GM23248 (cell line): ENCODE measurements at regions not wholly inside any gene's neighbourhood (a gene's known extent, or its start where the extent isn't known, plus 50 kb on each side); places are given as distances from the start of the nearest gene placed in this dataset.

Experiments
- DNase-seq: peaks from one replicate; pipeline ENCODE4 v3.0.0-alpha.2; 2015
- H2AFZ ChIP-seq: fragments of 200-600 bp; sonication (generic); 2 replicates; pipeline ENCODE4 v1.6.1; 2016; ENCODE audit warnings: antibody characterized with exemption
- H3F3A ChIP-seq: fragments of 200-600 bp; sonication (generic); 2 replicates; pipeline ENCODE4 v1.6.1; 2016; ENCODE audit warnings: mild to moderate bottlenecking, antibody characterized with exemption, mixed run types; ENCODE audit not compliant: insufficient read depth
- H3K27ac ChIP-seq: fragments of 200-600 bp; sonication (generic); 2 replicates; pipeline ENCODE4 v1.5.1; 2016; ENCODE audit warnings: mild to moderate bottlenecking
- H3K27me3 ChIP-seq: fragments of 200-600 bp; sonication (generic); replicated peaks from 2 replicates; pipeline ENCODE4 v1.6.1; 2016; ENCODE audit warnings: mild to moderate bottlenecking; ENCODE audit not compliant: insufficient read depth
- H3K36me3 ChIP-seq: fragments of 200-600 bp; sonication (generic); 2 replicates; pipeline ENCODE4 v1.6.1; 2016; ENCODE audit warnings: low read depth, mild to moderate bottlenecking
- H3K4me1 ChIP-seq: fragments of 200-600 bp; sonication (generic); 2 replicates; pipeline ENCODE4 v1.6.1; 2016; ENCODE audit warnings: mild to moderate bottlenecking; ENCODE audit not compliant: insufficient read depth
- H3K4me2 ChIP-seq: fragments of 200-600 bp; sonication (generic); one replicate; pipeline ENCODE4 v1.6.1; 2016; ENCODE audit warnings: mild to moderate bottlenecking; ENCODE audit not compliant: unreplicated experiment
- H3K4me3 ChIP-seq: fragments of 200-600 bp; sonication (generic); 2 replicates; pipeline ENCODE4 v1.5.1; 2016; ENCODE audit warnings: mild to moderate bottlenecking
- H3K79me2 ChIP-seq: fragments of 200-600 bp; sonication (generic); 2 replicates; pipeline ENCODE4 v1.6.1; 2016; ENCODE audit warnings: mild to moderate bottlenecking; ENCODE audit not compliant: insufficient read depth
- H3K9ac ChIP-seq: fragments of 200-600 bp; sonication (generic); 2 replicates; pipeline ENCODE4 v1.6.1; 2016; ENCODE audit warnings: mild to moderate bottlenecking
- H3K9me2 ChIP-seq: fragments of 200-600 bp; sonication (generic); 2 replicates; pipeline ENCODE4 v1.6.1; 2016; ENCODE audit warnings: mixed run types, mild to moderate bottlenecking, moderate library complexity; ENCODE audit not compliant: insufficient read depth
- H3K9me3 ChIP-seq: fragments of 200-600 bp; sonication (generic); one replicate; pipeline ENCODE4 v1.6.1; 2017; ENCODE audit warnings: low read depth
- H4K20me1 ChIP-seq: fragments of 200-600 bp; sonication (generic); 2 replicates; pipeline ENCODE4 v1.6.0; 2016; ENCODE audit not compliant: insufficient read depth
- EZH2 ChIP-seq: fragments of 200-600 bp; sonication (generic); IDR thresholded peaks from 2 replicates; pipeline ENCODE4 v1.6.1; 2018; ENCODE audit warnings: antibody characterized with exemption, mild to moderate bottlenecking; ENCODE audit not compliant: insufficient read depth, poor library complexity, severe bottlenecking
- EZH2phosphoT487 ChIP-seq: fragments of 200-600 bp; sonication (generic); IDR thresholded peaks from 2 replicates; pipeline ENCODE4 v1.6.1; 2018; ENCODE audit warnings: antibody characterized with exemption, moderate library complexity, mild to moderate bottlenecking, low read depth; ENCODE audit not compliant: insufficient read depth
- WGBS, 2 experiments: methylation state at CpG; one replicate each; pipeline ENCODE4 v1.1.6; 2015 to 2017; ENCODE audit warnings: low lambda C conversion rate in 2 of 2, low coverage in 1 of 2; ENCODE audit errors: missing lambda C conversion rate in 2 of 2; 5-methylcytosine and 5-hydroxymethylcytosine counted together
- in situ Hi-C: fragments of 300-500 bp; cut with MboI; formaldehyde crosslinking; loops from 2 replicates; pipeline ENCODE4 v1.15.0; 2020

- TF ChIP-seq EZH2phosphoT487 (no peak), EZH2 (no peak)
- no peaks in the 10 kb centered on the region for H4K20me1 ChIP-seq
- no peaks in the 10 kb centered on the region for H3K79me2 ChIP-seq
- no peaks in the 10 kb centered on the region for H3K27me3 ChIP-seq
- no peak for DNase-seq
- H3K27ac ChIP-seq: peak overlapping the region; percentile 95; the same call in 1 of the 2 replicates
- no peaks in the 10 kb centered on the region for H3K9me3 ChIP-seq
- 0 out of 2 replicates have a peak, but pooled peaks cover 4% of the 10 kb centered on the region for H3K4me1 ChIP-seq
- H3K9ac ChIP-seq: peak overlapping the region; percentile 87
- no peaks in the 10 kb centered on the region for H3K9me2 ChIP-seq
- in situ Hi-C loops: no loop called here
- H3K4me3 ChIP-seq: peak overlapping the region; percentile 87
- peak overlapping the region; percentile 93 for H3K4me2 ChIP-seq
- peak overlapping the region; percentile 92 for H2AFZ ChIP-seq
- 12 to 14% methylated on average over 4 of the region's 4 CpGs for WGBS, 2 experiments
- H3F3A ChIP-seq: peaks cover 49% of the 10 kb centered on the region
- no peaks in the 10 kb centered on the region for H3K36me3 ChIP-seq
Measured at GRCh38 chr6:26269531-26270485, 95.2 kb upstream of the BTN3A2 start.

- H3K9me3 ChIP-seq: no peaks in the 10 kb centered on the region
- H3K36me3 ChIP-seq: no peaks in the 10 kb centered on the region
- no peak for TF ChIP-seq EZH2phosphoT487
- TF ChIP-seq EZH2: no peak
- H3K27me3 ChIP-seq: no peaks in the 10 kb centered on the region
- H3K9me2 ChIP-seq: no peaks in the 10 kb centered on the region
- no peaks in the 10 kb centered on the region for H3K79me2 ChIP-seq
- peak overlapping the region; percentile 92 for H2AFZ ChIP-seq
- H3K4me3 ChIP-seq: peak overlapping the region; percentile 87
- 32 to 33% methylated on average over 10 of the region's 10 CpGs for WGBS, 2 experiments
- H3K9ac ChIP-seq: peak overlapping the region; percentile 87
- peak overlapping the region; percentile 93 for H3K4me2 ChIP-seq
- peaks cover 54% of the 10 kb centered on the region for H3F3A ChIP-seq
- H3K27ac ChIP-seq: peak overlapping the region; percentile 95; the same call in 1 of the 2 replicates
- in situ Hi-C loops: no loop called here
- H4K20me1 ChIP-seq: no peaks in the 10 kb centered on the region
- 0 out of 2 replicates have a peak, but pooled peaks cover 4% of the 10 kb centered on the region for H3K4me1 ChIP-seq
- DNase-seq: no peak
Measured at GRCh38 chr6:26270486-26270861, 94.5 kb upstream of the BTN3A2 start.

- Histone ChIP-seq H3K9ac (peak overlapping the region; percentile 87), H3K36me3 (no peaks in the 10 kb centered on the region), H3K4me3 (peak overlapping the region; percentile 87), H4K20me1 (no peaks in the 10 kb centered on the region), H3K27me3 (no peaks in the 10 kb centered on the region), H3K27ac (peak overlapping the region; percentile 95), H3K4me1 (0 out of 2 replicates have a peak, but pooled peaks cover 4% of the 10 kb centered on the region), H2AFZ (peak overlapping the region; percentile 92), H3K79me2 (no peaks in the 10 kb centered on the region), H3K9me3 (no peaks in the 10 kb centered on the region), H3F3A (peaks cover 57% of the 10 kb centered on the region), H3K4me2 (peak overlapping the region; percentile 93), H3K9me2 (no peaks in the 10 kb centered on the region)
- DNase-seq: peak; percentile 90
- TF ChIP-seq EZH2: no peak
- no peak for TF ChIP-seq EZH2phosphoT487
- WGBS, 2 experiments: 3 to 6% methylated on average over 43 to 48 of the region's 49 CpGs
- in situ Hi-C loops: no loop called here
Measured at GRCh38 chr6:26270903-26271667, 93.9 kb upstream of the BTN3A2 start.

GRCh38 chr6:26271668-26272024 lies 93.4 kb upstream of the BTN3A2 start:
- Histone ChIP-seq H4K20me1 (no peaks in the 10 kb centered on the region), H3K9me3 (no peaks in the 10 kb centered on the region), H3F3A (peaks cover 57% of the 10 kb centered on the region), H3K36me3 (no peaks in the 10 kb centered on the region), H3K27me3 (no peaks in the 10 kb centered on the region), H3K9ac (peak overlapping the region; percentile 87), H3K27ac (peak overlapping the region; percentile 95), H3K4me1 (0 out of 2 replicates have a peak, but pooled peaks cover 4% of the 10 kb centered on the region), H3K79me2 (no peaks in the 10 kb centered on the region), H3K9me2 (no peaks in the 10 kb centered on the region), H3K4me2 (peak overlapping the region; percentile 93), H3K4me3 (peak overlapping the region; percentile 87), H2AFZ (peak overlapping the region; percentile 92)
- 2 to 3% methylated on average over 9 of the region's 9 CpGs for WGBS, 2 experiments
- DNase-seq: no peak
- TF ChIP-seq EZH2phosphoT487 (no peak), EZH2 (no peak)
- in situ Hi-C loops: no loop called here
